ENCODE measurements at regions not wholly inside any gene's neighbourhood (a gene's known extent, or its start where the extent isn't known, plus 50 kb on each side); places are given as distances from the start of the nearest gene placed in this dataset.
"Not testable (repeated sequence)": the region's sequence is repeated elsewhere in the genome, so short reads cannot be mapped to it uniquely, and the experiment has no call there.

DNA sequence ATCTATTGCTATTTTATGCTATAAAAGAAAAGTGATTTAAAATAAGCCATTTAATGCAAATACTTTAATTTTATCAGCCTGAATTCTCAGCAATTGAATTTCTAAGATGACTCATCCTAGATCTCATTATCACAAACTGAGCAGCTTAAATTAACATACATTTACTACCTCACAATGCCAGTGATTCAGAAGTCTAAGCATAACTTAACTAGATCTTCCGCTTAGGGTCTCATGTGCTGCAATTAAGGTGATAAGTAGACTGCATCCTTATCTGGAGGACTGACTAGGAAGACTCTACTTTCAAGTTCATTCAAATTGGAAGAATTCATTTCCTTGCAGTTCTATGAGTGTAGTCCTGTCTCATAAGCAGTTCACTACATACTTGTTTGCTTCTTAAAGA lies 286.6 kb downstream of the COL11A1 start:
- ChIA-PET POLR2A (ENCODE audit: partially characterized antibody) (no interaction called here), CTCF (ENCODE audit: partially characterized antibody) (no interaction called here)
- Histone ChIP-seq H3K4me1 (ENCODE audit: insufficient read depth, low read length) (no peaks in the 10 kb centered on the region), H3K27me3 (ENCODE audit: insufficient read depth, low read length) (no peaks in the 10 kb centered on the region), H3K4me3 (ENCODE audit: low read length in 2 of 2) (no peak overlapping the region), H3K9me3 (ENCODE audit: control insufficient read depth in 1 of 2, low read length in 2 of 2) (no peaks in the 10 kb centered on the region), H3K27ac (ENCODE audit: low read depth, low read length) (no peak overlapping the region), H3K36me3 (ENCODE audit: insufficient read depth, low read length) (no peaks in the 10 kb centered on the region)
- Mint-ChIP-seq H3K36me3 (no peaks in the 10 kb centered on the region), H3K4me1 (no peaks in the 10 kb centered on the region), H3K27ac (no peak overlapping the region), H3K4me3 (no peak overlapping the region), H3K27me3 (no peaks in the 10 kb centered on the region), H3K9me3 (peaks cover 0 to 10% (median under 1%) of the 10 kb centered on the region in 8 donors)
- intact Hi-C loops (cut with micrococcal nuclease): no loop called here
- DNase-seq: no peak

DNA sequence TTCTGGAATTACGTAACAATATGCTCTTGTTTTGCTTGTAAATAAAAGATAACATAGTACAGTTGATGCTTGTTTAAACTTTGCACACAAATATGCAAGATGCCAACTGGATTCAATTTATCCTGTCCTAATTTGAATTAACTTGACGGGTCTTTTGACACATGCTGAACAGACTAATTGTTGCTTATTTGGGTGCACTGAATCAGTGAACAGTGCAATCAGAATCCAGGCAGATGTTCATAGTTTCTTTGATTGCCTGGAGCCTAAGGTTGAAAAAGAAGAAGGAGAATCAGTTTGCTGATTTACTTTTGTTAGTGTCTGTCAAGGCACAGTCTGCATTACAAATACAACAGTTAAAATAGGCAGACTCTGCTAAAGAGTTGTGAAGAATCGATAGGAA lies 307.9 kb downstream of the COL11A1 start:
- Histone ChIP-seq H3K4me3 (ENCODE audit: low read length in 2 of 2) (no peak overlapping the region), H3K27me3 (ENCODE audit: insufficient read depth, low read length) (no peaks in the 10 kb centered on the region), H3K9me3 (ENCODE audit: control insufficient read depth in 1 of 2, low read length in 2 of 2) (no peaks in the 10 kb centered on the region), H3K4me1 (ENCODE audit: insufficient read depth, low read length) (no peaks in the 10 kb centered on the region), H3K36me3 (ENCODE audit: insufficient read depth, low read length) (no peaks in the 10 kb centered on the region), H3K27ac (ENCODE audit: low read depth, low read length) (no peak overlapping the region)
- Mint-ChIP-seq H3K4me3 (no peak overlapping the region), H3K4me1 (no peaks in the 10 kb centered on the region), H3K9me3 (peaks cover 0 to 10% (median 2%) of the 10 kb centered on the region in 8 donors), H3K27me3 (no peaks in the 10 kb centered on the region), H3K36me3 (no peaks in the 10 kb centered on the region), H3K27ac (no peak overlapping the region)
- CTCF ChIA-PET (ENCODE audit: partially characterized antibody): no interaction called here
- no peak for DNase-seq
- POLR2A ChIA-PET (ENCODE audit: partially characterized antibody): no interaction called here
- intact Hi-C loops (cut with micrococcal nuclease): no loop called here

DNA sequence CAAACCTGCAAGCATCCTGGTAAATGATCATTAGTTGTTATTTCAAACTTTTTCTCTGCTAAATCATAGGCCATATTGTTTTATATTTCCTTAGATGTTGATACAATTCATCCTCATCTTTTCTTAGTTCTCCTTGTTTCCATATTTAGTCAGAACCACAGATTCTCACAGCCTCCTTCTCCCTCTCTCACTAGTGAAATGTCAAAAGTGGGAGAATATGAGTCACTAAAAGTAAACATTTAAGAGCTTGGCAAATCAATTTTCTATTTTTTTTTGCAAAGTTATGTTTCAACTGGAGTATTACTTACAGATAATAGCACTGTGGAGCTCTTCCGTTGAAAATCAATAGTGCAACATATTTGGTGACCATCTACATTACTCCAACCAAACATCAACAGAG lies 308.8 kb downstream of the COL11A1 start:
- Histone ChIP-seq H3K27ac (ENCODE audit: low read depth, low read length) (no peak overlapping the region), H3K9me3 (ENCODE audit: control insufficient read depth in 1 of 2, low read length in 2 of 2) (no peaks in the 10 kb centered on the region), H3K36me3 (ENCODE audit: insufficient read depth, low read length) (no peaks in the 10 kb centered on the region), H3K27me3 (ENCODE audit: insufficient read depth, low read length) (no peaks in the 10 kb centered on the region), H3K4me1 (ENCODE audit: insufficient read depth, low read length) (no peaks in the 10 kb centered on the region), H3K4me3 (ENCODE audit: low read length in 2 of 2) (no peak overlapping the region)
- H3K4me1 Mint-ChIP-seq: no peaks in the 10 kb centered on the region
- H3K27me3 Mint-ChIP-seq: no peaks in the 10 kb centered on the region
- intact Hi-C loops (cut with micrococcal nuclease): no loop called here
- H3K27ac Mint-ChIP-seq: no peak overlapping the region
- no peak overlapping the region for H3K4me3 Mint-ChIP-seq
- no peaks in the 10 kb centered on the region for H3K36me3 Mint-ChIP-seq
- DNase-seq: no peak
- POLR2A ChIA-PET (ENCODE audit: partially characterized antibody): no interaction called here
- CTCF ChIA-PET (ENCODE audit: partially characterized antibody): interaction anchor here (1.0 kb wide), 1 partner anchor 14 kb away, joined by 3 read pairs; no protein-coding TSS in a partner anchor
- peaks cover 0 to 3% (median 0%) of the 10 kb centered on the region in 8 donors for H3K9me3 Mint-ChIP-seq

DNA sequence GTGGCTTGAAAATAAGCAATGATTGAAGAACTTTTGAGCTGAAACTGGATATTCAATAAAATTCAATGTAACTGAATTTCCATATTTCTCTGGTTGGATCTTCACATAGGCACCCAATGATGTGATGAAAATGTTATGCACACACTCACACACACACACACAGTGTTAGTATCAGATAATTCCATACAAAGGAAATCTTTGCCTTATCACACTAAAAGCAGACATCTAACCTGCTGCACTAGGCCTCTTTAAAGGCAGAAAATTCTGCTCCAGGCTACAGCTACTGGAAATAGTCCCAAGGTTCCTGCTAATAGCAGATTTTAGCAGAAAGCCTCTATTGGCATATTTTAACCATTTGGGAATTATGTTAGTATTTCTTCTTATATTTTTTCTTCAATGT lies 309.6 kb downstream of the COL11A1 start:
- Histone ChIP-seq H3K27ac (ENCODE audit: low read depth, low read length) (no peak overlapping the region), H3K36me3 (ENCODE audit: insufficient read depth, low read length) (no peaks in the 10 kb centered on the region), H3K27me3 (ENCODE audit: insufficient read depth, low read length) (no peaks in the 10 kb centered on the region), H3K4me1 (ENCODE audit: insufficient read depth, low read length) (no peaks in the 10 kb centered on the region), H3K4me3 (ENCODE audit: low read length in 2 of 2) (no peak overlapping the region), H3K9me3 (ENCODE audit: control insufficient read depth in 1 of 2, low read length in 2 of 2) (no peaks in the 10 kb centered on the region)
- Mint-ChIP-seq H3K4me3 (no peak overlapping the region), H3K27ac (no peak overlapping the region), H3K36me3 (no peaks in the 10 kb centered on the region), H3K9me3 (peaks cover 0 to 3% (median 0%) of the 10 kb centered on the region in 8 donors), H3K27me3 (no peaks in the 10 kb centered on the region), H3K4me1 (no peaks in the 10 kb centered on the region)
- POLR2A ChIA-PET (ENCODE audit: partially characterized antibody): no interaction called here
- intact Hi-C loops (cut with micrococcal nuclease): no loop called here
- CTCF ChIA-PET (ENCODE audit: partially characterized antibody): no interaction called here
- DNase-seq: no peak

DNA sequence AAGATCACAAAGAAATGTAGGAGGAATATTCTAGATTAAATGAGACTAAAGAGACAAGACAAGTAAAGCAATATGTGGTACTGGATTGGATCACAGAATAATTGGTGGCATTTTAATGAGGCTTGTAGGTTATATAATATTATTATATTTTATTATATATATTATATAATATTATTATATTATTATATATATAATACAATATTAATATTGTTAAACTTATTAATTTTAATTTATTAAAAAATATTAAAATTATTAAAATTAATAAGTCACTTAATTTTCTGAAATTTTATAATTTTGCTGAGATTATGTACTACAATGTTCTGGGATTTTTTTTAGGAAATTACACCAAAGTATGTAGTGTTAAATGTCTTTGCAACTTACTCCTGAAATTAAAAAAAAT lies 311.9 kb downstream of the COL11A1 start:
- Histone ChIP-seq H3K36me3 (ENCODE audit: insufficient read depth, low read length) (no peaks in the 10 kb centered on the region), H3K4me1 (ENCODE audit: insufficient read depth, low read length) (no peaks in the 10 kb centered on the region), H3K9me3 (ENCODE audit: control insufficient read depth in 1 of 2, low read length in 2 of 2) (no peaks in the 10 kb centered on the region), H3K27me3 (ENCODE audit: insufficient read depth, low read length) (no peaks in the 10 kb centered on the region), H3K4me3 (ENCODE audit: low read length in 2 of 2) (no peak overlapping the region), H3K27ac (ENCODE audit: low read depth, low read length) (no peak overlapping the region)
- H3K27ac Mint-ChIP-seq: no peak overlapping the region
- no peaks in the 10 kb centered on the region for H3K27me3 Mint-ChIP-seq
- POLR2A ChIA-PET (ENCODE audit: partially characterized antibody): no interaction called here
- H3K36me3 Mint-ChIP-seq: no peaks in the 10 kb centered on the region
- CTCF ChIA-PET (ENCODE audit: partially characterized antibody): no interaction called here
- intact Hi-C loops (cut with micrococcal nuclease): no loop called here
- H3K4me3 Mint-ChIP-seq: no peak overlapping the region
- DNase-seq: no peak
- peaks cover 0 to 3% (median 0%) of the 10 kb centered on the region in 8 donors for H3K9me3 Mint-ChIP-seq
- no peaks in the 10 kb centered on the region for H3K4me1 Mint-ChIP-seq

DNA sequence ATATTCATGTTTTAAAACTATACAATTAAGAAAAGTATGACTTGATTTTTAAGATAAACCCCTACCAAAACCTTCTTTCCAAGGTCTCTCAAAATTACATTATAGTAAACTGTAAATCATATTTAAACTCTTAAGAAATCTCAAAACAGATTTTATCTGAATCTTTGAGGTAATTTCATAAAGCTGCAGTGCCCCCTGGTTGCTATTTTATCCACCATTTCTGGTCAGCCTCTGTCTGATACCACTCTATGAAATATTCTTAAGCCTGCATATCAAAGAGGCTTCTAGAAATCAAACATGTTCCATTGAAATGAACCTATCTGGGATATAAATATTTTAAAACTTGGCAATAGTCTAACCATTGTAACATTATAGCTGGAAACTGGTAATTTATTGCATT lies 317.3 kb downstream of the COL11A1 start:
- no peak for DNase-seq
- ChIA-PET POLR2A (ENCODE audit: partially characterized antibody) (no interaction called here), CTCF (ENCODE audit: partially characterized antibody) (no interaction called here)
- no peak overlapping the region for H3K27ac ChIP-seq (ENCODE audit: low read depth, low read length)
- H3K27me3 ChIP-seq (ENCODE audit: insufficient read depth, low read length): no peaks in the 10 kb centered on the region
- no peak overlapping the region for H3K4me3 ChIP-seq (ENCODE audit: low read length in 2 of 2)
- Mint-ChIP-seq H3K27ac (no peak overlapping the region), H3K27me3 (no peaks in the 10 kb centered on the region), H3K4me3 (no peak overlapping the region), H3K9me3 (no peaks in the 10 kb centered on the region), H3K36me3 (no peaks in the 10 kb centered on the region), H3K4me1 (no peaks in the 10 kb centered on the region)
- no peaks in the 10 kb centered on the region for H3K4me1 ChIP-seq (ENCODE audit: insufficient read depth, low read length)
- H3K36me3 ChIP-seq (ENCODE audit: insufficient read depth, low read length): no peaks in the 10 kb centered on the region
- intact Hi-C loops (cut with micrococcal nuclease): no loop called here
- no peaks in the 10 kb centered on the region for H3K9me3 ChIP-seq (ENCODE audit: control insufficient read depth in 1 of 2, low read length in 2 of 2)

DNA sequence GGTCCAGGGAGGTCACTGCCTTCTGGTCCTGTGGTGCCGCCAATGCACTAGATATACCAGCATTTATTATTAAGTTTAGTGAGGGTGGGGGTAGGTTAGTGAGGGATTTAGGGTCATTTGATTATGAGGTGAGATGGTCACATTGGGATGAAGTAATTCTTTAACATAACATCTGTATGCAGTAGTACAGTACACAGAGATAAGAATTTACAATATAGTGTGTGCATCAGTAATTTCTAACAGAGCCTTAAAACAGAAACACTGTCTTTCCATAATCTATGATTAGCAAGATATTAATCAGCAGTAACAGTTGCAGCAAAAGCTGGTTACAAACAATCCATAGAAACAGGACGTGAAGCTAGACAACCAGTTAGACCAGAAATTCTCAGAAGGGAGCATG lies 318.4 kb downstream of the COL11A1 start:
- intact Hi-C loops (cut with micrococcal nuclease); H3K9me3 ChIP-seq (ENCODE audit: control insufficient read depth in 1 of 2, low read length in 2 of 2); POLR2A ChIA-PET (ENCODE audit: partially characterized antibody); H3K27ac ChIP-seq (ENCODE audit: low read depth, low read length); H3K9me3 Mint-ChIP-seq; H3K4me1 ChIP-seq (ENCODE audit: insufficient read depth, low read length); H3K36me3 ChIP-seq (ENCODE audit: insufficient read depth, low read length); H3K4me3 Mint-ChIP-seq; H3K27me3 ChIP-seq (ENCODE audit: insufficient read depth, low read length); H3K27me3 Mint-ChIP-seq; H3K27ac Mint-ChIP-seq; DNase-seq; CTCF ChIA-PET (ENCODE audit: partially characterized antibody); H3K4me3 ChIP-seq (ENCODE audit: low read length in 2 of 2); H3K4me1 Mint-ChIP-seq; H3K36me3 Mint-ChIP-seq: not testable (repeated sequence)

DNA sequence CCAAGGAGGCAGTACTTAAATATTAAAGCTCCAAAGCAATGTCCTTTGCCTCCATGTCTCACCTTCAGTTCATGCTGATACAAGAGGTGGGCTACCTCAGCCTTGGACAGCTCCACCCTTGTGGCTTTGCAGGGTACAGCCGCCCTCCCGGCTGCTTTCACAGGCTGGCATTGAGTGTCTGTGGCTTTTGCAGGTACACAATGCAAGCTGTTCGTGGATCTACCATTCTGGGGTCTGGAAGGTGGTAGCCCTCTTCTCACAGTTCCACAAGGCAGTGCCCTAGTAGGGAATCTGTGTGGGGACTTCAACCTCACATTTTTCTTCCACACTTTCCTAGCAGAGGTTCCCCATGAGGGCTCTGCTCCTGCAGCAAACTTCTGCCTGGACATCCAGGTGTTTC lies 324.8 kb downstream of the COL11A1 start:
- POLR2A ChIA-PET (ENCODE audit: partially characterized antibody): no interaction called here
- intact Hi-C loops (cut with micrococcal nuclease): no loop called here
- no peak for DNase-seq
- peaks cover 0 to 9% (median 5%) of the 10 kb centered on the region in 8 donors for H3K9me3 Mint-ChIP-seq
- H3K27ac ChIP-seq (ENCODE audit: low read depth, low read length): no peak overlapping the region
- H3K4me3 ChIP-seq (ENCODE audit: low read length in 2 of 2): no peak overlapping the region
- no peaks in the 10 kb centered on the region for H3K4me1 ChIP-seq (ENCODE audit: insufficient read depth, low read length)
- no peaks in the 10 kb centered on the region for H3K9me3 ChIP-seq (ENCODE audit: control insufficient read depth in 1 of 2, low read length in 2 of 2)
- no peaks in the 10 kb centered on the region for H3K27me3 Mint-ChIP-seq
- H3K27ac Mint-ChIP-seq: no peak overlapping the region
- H3K27me3 ChIP-seq (ENCODE audit: insufficient read depth, low read length): no peaks in the 10 kb centered on the region
- no peaks in the 10 kb centered on the region for H3K4me1 Mint-ChIP-seq
- no peaks in the 10 kb centered on the region for H3K36me3 Mint-ChIP-seq
- H3K4me3 Mint-ChIP-seq: no peak overlapping the region
- CTCF ChIA-PET (ENCODE audit: partially characterized antibody): no interaction called here
- H3K36me3 ChIP-seq (ENCODE audit: insufficient read depth, low read length): no peaks in the 10 kb centered on the region
